GM13976 (cell line): ENCODE measurements at regions not wholly inside any gene's neighbourhood (a gene's known extent, or its start where the extent isn't known, plus 50 kb on each side); places are given as distances from the start of the nearest gene placed in this dataset.

ENCODE experiments used
- DNase-seq: peaks from one replicate; pipeline ENCODE4 v3.0.0; 2012; ENCODE audit warnings: low spot score
- CTCF ChIP-seq: IDR thresholded peaks from 2 replicates; pipeline ENCODE4 v1.5.1; 2012; ENCODE audit warnings: borderline replicate concordance, mild to moderate bottlenecking; ENCODE audit not compliant: insufficient read depth; ENCODE audit errors: extremely low read depth, missing control alignments, control extremely low read depth
- in situ Hi-C: fragments of 300-500 bp; cut with MboI; formaldehyde crosslinking; loops from one replicate; pipeline ENCODE4 v1.12.0; 2022; ENCODE audit warnings: low sequenced_read_pairs, mixed read lengths, inconsistent platforms; ENCODE audit not compliant: unreplicated experiment

DNA sequence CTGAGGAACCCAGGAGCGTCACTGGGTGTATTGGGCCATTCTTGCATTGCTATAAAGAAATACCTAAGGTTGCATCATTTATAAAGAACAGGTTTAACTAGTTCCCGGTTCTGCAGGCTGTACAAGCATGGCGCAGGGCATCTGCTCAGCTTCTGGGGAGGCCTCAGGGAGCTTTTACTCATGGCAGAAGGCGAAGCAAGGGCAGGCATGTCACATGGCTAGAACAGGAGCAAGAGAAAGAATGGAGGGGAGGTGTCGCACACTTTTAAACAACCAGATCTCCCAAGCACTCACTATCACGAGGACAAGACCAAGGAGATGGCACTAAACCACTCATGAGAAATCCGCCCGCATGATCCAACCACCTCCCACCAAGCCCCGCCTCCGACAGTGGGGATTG, 65.2 kb downstream of the PSMG1 start:
- in situ Hi-C loops, result no loop called here
- no peak for TF ChIP-seq CTCF

GRCh38 chr21:39117440-39117970, 65.7 kb downstream of the PSMG1 start:
- in situ Hi-C loops, result no loop called here
- no peak for TF ChIP-seq CTCF

More for the DNA sequence above, 65.2 kb downstream of the PSMG1 start:
- DNase-seq, result no peak

DNA sequence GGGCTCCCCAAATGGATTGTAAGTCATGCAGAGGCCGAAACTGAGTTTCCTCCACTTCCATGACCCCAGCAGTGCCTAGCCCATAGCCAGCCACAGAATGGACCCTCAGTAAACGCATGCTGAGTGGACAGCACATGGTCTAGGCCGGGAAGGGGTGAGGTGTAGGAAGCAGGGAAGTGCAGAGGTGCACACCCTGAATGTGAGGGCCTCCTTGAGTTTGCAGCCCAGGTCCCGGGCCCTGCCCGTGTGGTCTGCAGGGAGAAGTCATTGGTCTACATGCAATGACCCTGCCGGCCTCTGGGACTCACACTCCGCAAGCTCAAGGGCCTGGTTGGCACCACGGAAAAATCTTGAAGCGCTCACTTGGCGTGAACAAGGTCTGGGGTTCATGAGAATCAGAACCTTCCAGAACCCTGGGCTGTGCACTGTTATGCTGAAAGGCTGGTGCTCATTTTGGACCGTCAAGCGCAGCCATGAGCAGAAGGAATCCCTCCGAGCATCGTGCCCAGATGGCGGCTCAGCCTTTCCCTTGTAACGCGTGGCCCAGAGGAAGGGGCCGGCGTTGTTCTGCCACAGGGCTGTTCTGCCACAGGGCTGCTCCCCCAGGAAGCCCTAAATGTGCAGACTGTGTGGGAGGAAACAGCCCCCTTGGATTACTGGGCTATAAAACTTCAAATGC, 66.4 kb downstream of the PSMG1 start:
- in situ Hi-C loops, result no loop called here
- DNase-seq, result no peak
- no peak for TF ChIP-seq CTCF

More at GRCh38 chr21:39117440-39117970, 65.7 kb downstream of the PSMG1 start:
- DNase-seq, result no peak

DNA sequence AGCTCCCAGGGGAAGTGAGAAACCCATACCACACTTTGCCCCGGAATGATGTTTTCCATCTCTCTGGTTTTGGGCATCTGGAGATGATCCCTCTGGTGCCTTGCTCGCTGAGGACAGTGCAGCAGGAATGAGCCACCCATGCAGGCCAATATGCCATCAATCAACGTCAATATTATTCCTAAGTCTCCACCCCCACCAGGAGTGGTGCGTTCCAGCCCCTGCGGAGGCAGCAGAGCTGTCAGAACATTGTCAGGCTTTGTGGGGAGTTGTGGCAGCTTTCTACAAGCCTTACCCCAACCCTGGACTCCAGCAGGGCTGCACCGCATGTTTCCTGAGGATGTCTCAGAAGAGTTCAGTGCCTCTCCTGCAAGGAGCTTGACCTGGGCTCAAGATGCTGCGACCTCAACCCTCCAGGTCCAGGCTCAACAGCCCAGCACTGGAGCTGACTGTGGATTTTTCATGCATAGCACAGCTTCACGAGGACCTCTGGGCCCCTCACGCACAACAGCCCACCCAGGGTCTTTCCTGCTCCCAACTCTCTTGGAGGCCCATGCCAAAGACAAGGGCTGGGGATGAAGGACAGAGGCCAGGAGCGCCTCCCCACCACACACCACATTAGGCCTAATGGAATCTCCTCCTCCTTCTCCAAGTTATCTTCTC, 67.5 kb downstream of the PSMG1 start:
- no peak for TF ChIP-seq CTCF
- in situ Hi-C loops, result no loop called here
- no peak for DNase-seq

DNA sequence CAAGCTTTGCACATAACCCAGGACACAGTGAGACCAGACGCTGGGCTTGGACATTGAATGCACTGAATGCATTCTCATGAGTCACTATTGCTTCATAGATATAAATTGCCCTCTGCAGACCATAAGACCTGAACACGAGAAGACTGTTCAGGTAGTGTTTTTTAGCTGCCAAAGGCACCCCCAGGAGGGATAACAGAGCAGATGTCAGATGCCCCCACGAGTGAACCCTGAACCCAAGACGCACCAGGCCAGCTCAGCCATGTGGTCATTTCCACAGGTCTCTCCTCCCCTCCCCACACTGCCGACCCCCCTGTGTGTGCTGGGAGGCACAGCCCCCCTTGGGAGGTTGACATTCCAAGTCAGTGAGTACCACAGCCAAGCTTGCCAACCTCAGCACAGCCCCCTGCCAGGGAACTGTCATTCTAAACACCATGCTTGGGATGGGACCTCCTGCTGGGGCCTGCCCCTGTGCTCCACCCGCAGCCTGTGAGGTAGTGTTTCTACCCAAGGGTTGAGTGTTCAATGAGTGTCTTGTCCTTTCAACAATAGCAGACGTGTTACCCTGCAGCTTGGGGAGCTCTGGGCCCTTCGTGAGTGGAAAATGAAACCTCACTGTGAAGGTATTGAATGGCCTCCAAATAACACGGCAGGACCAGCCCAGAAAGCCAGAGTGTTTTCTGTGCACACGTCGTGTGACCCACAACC, 68.2 kb downstream of the PSMG1 start:
- DNase-seq, result no peak
- in situ Hi-C loops, result no loop called here
- no peak for TF ChIP-seq CTCF

- TF ChIP-seq CTCF, result no peak
- DNase-seq, result no peak
- in situ Hi-C loops, result no loop called here
These were observed 71.2 kb downstream of the PSMG1 start for GRCh38 chr21:39111931-39112550.
